A673 (cell line): ENCODE measurements at regions not wholly inside any gene's neighbourhood (a gene's known extent, or its start where the extent isn't known, plus 50 kb on each side); places are given as distances from the start of the nearest gene placed in this dataset.

Experiments
- EZH2 ChIP-seq: fragments of 200-600 bp; sonication (generic); IDR thresholded peaks from 2 replicates; pipeline ENCODE4 v1.6.1; 2017; ENCODE audit warnings: borderline replicate concordance, low read depth, mild to moderate bottlenecking, mixed read lengths, antibody characterized with exemption, low read length; ENCODE audit not compliant: poor library complexity, severe bottlenecking
- TF ChIP-seq, protein P1 (sequence below): fragments of 300-800, 200-600 bp; sonication (generic); conservative IDR thresholded peaks from 2 replicates; pipeline ENCODE4 v1.5.1; 2017; ENCODE audit warnings: low read depth, mild to moderate bottlenecking, antibody characterized with exemption, low read length, moderate library complexity, mixed read lengths

DNA sequence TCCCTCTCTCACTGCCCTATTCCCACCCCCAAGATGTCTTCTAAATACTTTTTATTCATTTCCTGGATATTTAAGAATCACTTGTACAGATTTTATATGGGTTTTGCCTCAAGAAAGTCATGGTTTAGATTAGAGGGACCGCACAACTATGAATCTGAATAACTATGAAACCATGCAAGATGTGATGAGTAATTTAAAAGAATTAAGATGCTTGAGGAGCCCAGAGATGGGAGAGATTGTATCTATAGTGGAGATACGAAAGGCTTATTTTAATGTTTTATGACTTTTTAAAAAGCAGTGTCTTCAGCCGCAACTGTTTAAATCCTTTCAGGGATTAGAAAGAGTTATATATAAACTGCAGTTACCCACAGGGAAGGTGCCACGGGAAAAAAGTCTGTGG lies 324.1 kb downstream of the LPIN1 start:
- TF ChIP-seq, protein P1, sequence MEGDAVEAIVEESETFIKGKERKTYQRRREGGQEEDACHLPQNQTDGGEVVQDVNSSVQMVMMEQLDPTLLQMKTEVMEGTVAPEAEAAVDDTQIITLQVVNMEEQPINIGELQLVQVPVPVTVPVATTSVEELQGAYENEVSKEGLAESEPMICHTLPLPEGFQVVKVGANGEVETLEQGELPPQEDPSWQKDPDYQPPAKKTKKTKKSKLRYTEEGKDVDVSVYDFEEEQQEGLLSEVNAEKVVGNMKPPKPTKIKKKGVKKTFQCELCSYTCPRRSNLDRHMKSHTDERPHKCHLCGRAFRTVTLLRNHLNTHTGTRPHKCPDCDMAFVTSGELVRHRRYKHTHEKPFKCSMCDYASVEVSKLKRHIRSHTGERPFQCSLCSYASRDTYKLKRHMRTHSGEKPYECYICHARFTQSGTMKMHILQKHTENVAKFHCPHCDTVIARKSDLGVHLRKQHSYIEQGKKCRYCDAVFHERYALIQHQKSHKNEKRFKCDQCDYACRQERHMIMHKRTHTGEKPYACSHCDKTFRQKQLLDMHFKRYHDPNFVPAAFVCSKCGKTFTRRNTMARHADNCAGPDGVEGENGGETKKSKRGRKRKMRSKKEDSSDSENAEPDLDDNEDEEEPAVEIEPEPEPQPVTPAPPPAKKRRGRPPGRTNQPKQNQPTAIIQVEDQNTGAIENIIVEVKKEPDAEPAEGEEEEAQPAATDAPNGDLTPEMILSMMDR = no peak
- TF ChIP-seq EZH2 = no peak
